ENCODE measurements at regions not wholly inside any gene's neighbourhood (a gene's known extent, or its start where the extent isn't known, plus 50 kb on each side); places are given as distances from the start of the nearest gene placed in this dataset.
"Not testable (repeated sequence)": the region's sequence is repeated elsewhere in the genome, so short reads cannot be mapped to it uniquely, and the experiment has no call there.

GRCh38 chr3:170804634-170805033 lies 65.4 kb downstream of the RPL22L1 start:
- TF ChIP-seq POLR2A, CTCF (IDR thresholded peaks at IDR 0.05): not testable (repeated sequence)

Measured in esophagus squamous epithelium (tissue), 4 donors.